GM12873 (cell line): ENCODE measurements at regions not wholly inside any gene's neighbourhood (a gene's known extent, or its start where the extent isn't known, plus 50 kb on each side); places are given as distances from the start of the nearest gene placed in this dataset.

Source experiments
- TF ChIP-seq, protein P1 (sequence below): IDR thresholded peaks from 2 replicates; pipeline ENCODE4 v1.5.1; 2012; ENCODE audit warnings: low read depth, mild to moderate bottlenecking, moderate library complexity, low read length, control low read depth; ENCODE audit not compliant: insufficient read depth; ENCODE audit errors: missing control alignments

DNA sequence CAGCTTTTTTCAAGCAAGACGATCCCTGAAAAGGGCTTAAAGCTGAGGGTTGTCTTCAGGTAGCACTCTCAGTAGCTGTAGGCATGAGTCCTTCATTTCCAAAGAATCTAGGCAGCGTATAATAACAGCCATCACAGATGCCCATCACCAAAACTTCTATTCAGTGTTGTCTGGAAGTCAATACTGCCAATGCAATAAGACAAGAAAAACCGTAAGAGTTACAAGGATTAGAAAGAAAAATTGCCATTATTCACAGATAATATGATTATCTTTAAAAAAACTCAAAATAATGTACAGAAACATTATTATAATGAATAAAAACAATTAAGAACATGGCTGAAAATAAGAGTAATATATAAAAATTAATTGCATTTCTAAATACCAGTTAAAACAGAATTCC, 208.2 kb upstream of the ADRA1B start:
- TF ChIP-seq, protein P1, sequence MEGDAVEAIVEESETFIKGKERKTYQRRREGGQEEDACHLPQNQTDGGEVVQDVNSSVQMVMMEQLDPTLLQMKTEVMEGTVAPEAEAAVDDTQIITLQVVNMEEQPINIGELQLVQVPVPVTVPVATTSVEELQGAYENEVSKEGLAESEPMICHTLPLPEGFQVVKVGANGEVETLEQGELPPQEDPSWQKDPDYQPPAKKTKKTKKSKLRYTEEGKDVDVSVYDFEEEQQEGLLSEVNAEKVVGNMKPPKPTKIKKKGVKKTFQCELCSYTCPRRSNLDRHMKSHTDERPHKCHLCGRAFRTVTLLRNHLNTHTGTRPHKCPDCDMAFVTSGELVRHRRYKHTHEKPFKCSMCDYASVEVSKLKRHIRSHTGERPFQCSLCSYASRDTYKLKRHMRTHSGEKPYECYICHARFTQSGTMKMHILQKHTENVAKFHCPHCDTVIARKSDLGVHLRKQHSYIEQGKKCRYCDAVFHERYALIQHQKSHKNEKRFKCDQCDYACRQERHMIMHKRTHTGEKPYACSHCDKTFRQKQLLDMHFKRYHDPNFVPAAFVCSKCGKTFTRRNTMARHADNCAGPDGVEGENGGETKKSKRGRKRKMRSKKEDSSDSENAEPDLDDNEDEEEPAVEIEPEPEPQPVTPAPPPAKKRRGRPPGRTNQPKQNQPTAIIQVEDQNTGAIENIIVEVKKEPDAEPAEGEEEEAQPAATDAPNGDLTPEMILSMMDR = no peak

DNA sequence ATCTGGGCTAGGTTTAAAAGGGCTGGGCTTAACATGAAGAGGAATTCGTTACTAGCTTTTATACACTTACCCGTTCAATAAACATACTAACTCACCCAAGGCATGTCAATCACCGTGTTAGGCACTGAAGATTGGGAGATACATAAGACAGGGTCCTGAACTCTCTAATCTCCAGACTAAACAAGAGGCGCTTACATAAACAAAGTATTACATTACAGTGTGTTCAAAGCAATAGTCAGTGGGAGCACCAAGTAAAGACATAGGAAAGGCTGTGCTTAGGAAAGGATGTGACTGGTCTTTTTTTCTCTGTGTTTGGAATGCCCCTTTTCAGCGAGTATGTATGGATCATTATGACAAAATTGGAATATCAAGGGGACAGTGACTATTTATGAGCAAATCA, 203.6 kb upstream of the ADRA1B start:
- TF ChIP-seq, protein P1 = no peak

DNA sequence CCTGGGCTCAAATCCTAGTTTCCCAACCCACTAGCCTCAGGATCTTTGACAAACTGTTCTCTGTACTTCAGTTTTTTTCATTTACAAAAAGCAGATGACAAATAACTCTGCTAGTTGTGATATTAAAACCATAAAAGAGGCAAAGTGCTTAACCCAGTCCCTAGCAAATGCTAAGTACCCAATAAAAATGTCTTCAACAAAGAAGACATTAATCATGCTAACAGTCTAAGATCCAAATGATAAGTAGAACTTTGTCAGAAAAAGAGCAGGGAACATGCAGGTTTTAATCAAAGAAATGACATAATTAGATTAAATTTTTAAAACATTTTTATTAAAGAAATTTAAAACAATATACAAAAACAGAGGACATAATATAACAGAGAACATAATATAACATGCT, 203.0 kb upstream of the ADRA1B start:
- TF ChIP-seq, protein P1 = no peak

DNA sequence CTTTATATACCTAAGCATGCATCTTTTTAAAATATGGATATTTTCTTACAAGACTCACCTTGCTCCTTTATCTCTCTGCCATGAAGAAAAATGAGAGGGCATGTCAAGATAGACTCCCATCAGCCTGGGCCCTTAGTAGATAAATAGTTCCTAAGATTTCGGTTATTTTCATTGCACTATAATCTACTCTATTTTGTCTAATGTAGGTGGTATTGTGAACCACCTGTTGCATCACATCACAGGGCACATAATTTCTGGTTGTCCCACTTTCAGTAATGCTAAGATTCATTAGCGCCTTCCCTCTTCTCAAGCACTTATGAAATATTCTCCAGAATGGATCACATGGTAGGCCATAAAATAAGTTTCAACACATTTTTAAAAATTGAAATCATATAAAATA, 202.5 kb upstream of the ADRA1B start:
- TF ChIP-seq, protein P1 = no peak

DNA sequence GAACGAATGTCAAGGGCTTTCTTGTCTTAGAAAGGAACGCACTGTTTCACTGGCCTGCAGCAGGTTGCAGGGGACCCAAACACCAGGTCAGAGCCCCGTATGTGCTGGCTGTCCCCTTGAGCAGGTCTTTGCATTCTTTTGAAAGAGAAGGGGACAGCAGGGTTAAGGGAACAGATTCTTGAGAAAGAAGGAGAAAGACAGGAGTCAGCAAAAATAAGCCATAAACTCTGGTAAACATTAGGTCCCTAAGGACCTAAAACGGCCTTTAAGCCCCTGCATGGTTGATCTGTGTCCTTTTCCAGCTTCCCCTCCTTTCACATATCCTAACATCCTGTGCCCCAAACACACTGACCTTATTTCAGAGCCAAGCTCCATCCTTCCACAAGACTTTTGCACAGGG, 190.8 kb upstream of the ADRA1B start:
- TF ChIP-seq, protein P1 = no peak

DNA sequence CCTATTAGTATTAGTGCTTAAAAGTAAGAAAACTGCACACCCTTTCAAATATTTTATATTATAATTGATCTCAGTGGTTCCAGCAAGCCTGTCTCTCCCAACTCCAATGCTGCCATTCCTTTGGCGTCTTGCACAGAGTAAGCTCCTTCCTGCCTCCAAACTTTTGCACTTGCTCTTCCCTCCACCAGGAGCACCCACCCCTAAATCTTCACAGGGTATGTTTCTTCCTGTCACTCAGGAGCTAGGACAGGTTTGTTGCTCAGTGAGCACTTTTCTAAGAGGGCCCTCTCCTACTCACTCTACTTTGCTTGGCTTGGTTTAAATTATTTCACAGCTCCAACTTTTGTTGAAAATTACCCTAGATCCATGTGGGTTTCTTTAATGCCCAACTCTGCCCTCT, 189.1 kb upstream of the ADRA1B start:
- TF ChIP-seq, protein P1 = no peak

DNA sequence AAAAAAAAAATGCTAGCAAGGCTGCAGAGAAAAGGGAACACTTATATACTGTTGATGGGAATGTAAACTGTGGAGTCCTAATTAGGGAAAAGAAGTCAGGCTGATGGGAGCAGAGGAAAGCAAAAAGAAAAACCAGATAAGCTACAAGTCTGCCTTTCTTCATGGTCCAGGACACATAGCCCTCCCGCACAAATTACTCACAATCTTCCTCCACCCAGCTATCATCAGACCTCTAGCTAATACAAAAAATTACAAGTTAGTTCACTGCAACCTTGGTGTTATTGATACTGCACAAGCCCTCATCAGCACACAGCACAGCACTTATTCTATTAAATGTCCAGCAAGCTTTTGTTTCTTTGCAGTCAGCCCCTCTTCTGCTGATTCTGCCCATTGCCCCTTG, 186.0 kb upstream of the ADRA1B start:
- TF ChIP-seq, protein P1 = no peak
